ENCODE measurements at regions not wholly inside any gene's neighbourhood (a gene's known extent, or its start where the extent isn't known, plus 50 kb on each side); places are given as distances from the start of the nearest gene placed in this dataset.

GRCh38 chr11:105203569-105204240 lies 64.1 kb upstream of the CARD18 start:
- Histone ChIP-seq H3K27me3 (no peaks in the 10 kb centered on the region), H3K36me3 (no peaks in the 10 kb centered on the region), H3K4me3 (no peak overlapping the region), H3K4me1 (no peaks in the 10 kb centered on the region), H3K9me3 (no peaks in the 10 kb centered on the region), H3K27ac (no peak overlapping the region)
- TF ChIP-seq POLR2AphosphoS5 (IDR thresholded peaks at IDR 0.05) (no peak), POLR2A (IDR thresholded peaks at IDR 0.05) (no peak), EP300 (IDR thresholded peaks at IDR 0.05) (no peak)
- TF ChIP-seq, protein P1, sequence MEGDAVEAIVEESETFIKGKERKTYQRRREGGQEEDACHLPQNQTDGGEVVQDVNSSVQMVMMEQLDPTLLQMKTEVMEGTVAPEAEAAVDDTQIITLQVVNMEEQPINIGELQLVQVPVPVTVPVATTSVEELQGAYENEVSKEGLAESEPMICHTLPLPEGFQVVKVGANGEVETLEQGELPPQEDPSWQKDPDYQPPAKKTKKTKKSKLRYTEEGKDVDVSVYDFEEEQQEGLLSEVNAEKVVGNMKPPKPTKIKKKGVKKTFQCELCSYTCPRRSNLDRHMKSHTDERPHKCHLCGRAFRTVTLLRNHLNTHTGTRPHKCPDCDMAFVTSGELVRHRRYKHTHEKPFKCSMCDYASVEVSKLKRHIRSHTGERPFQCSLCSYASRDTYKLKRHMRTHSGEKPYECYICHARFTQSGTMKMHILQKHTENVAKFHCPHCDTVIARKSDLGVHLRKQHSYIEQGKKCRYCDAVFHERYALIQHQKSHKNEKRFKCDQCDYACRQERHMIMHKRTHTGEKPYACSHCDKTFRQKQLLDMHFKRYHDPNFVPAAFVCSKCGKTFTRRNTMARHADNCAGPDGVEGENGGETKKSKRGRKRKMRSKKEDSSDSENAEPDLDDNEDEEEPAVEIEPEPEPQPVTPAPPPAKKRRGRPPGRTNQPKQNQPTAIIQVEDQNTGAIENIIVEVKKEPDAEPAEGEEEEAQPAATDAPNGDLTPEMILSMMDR (IDR thresholded peaks at IDR 0.05): no peak
- 73% methylated on average over 2 of the region's 2 CpGs for WGBS
- no peak for DNase-seq (ENCODE audit: low spot score in 2 of 2)

GRCh38 chr11:105202844-105203548 lies 63.4 kb upstream of the CARD18 start:
- Histone ChIP-seq H3K27me3 (no peaks in the 10 kb centered on the region), H3K9me3 (no peaks in the 10 kb centered on the region), H3K4me3 (no peak overlapping the region), H3K27ac (no peak overlapping the region), H3K36me3 (no peaks in the 10 kb centered on the region), H3K4me1 (no peaks in the 10 kb centered on the region)
- 48% methylated on average over 3 of the region's 3 CpGs for WGBS
- no peak for DNase-seq (ENCODE audit: low spot score in 2 of 2)
- TF ChIP-seq POLR2A (IDR thresholded peaks at IDR 0.05) (no peak), EP300 (IDR thresholded peaks at IDR 0.05) (no peak), POLR2AphosphoS5 (IDR thresholded peaks at IDR 0.05) (no peak)
- TF ChIP-seq, protein P1 (IDR thresholded peaks at IDR 0.05): no peak

DNA sequence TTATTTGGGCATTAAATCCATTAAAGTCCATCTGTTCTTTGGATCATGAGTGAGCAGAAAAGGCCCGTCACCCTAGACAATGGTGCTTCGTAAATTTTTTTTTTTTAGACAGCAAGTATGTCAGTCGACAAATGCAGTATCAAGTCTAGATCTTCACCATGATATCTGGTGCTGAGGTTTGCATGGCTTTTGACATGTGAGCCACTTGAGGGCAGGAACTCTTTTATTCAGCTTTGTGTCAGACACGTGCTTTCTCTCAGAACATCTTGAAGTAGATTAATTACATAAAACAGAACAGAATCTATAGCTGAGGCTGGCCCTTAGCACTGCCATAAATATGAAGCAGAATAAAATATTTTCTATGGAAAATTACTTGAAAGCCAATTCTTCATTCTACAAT lies 62.9 kb upstream of the CARD18 start:
- TF ChIP-seq, protein P1 (IDR thresholded peaks at IDR 0.05): no peak
- TF ChIP-seq POLR2AphosphoS5 (IDR thresholded peaks at IDR 0.05): no peak
- no peak for TF ChIP-seq POLR2A (IDR thresholded peaks at IDR 0.05)
- no peak for TF ChIP-seq EP300 (IDR thresholded peaks at IDR 0.05)
- Histone ChIP-seq H3K27me3 (no peaks in the 10 kb centered on the region), H3K36me3 (no peaks in the 10 kb centered on the region), H3K9me3 (no peaks in the 10 kb centered on the region), H3K4me1 (no peaks in the 10 kb centered on the region), H3K27ac (no peak overlapping the region), H3K4me3 (no peak overlapping the region)
- 83% methylated on average over 4 of the region's 4 CpGs for WGBS
- no peak for DNase-seq (ENCODE audit: low spot score in 2 of 2)

- 59% methylated on average over 5 of the region's 5 CpGs for WGBS
- no peaks in the 10 kb centered on the region for H3K4me1 ChIP-seq
- no peak overlapping the region for H3K4me3 ChIP-seq
- TF ChIP-seq, protein P1 (IDR thresholded peaks at IDR 0.05): no peak
- TF ChIP-seq POLR2AphosphoS5 (IDR thresholded peaks at IDR 0.05) (no peak), EP300 (IDR thresholded peaks at IDR 0.05) (no peak), POLR2A (IDR thresholded peaks at IDR 0.05) (no peak)
- no peaks in the 10 kb centered on the region for H3K27me3 ChIP-seq
- H3K27ac ChIP-seq: no peak overlapping the region
- DNase-seq (ENCODE audit: low spot score in 2 of 2): no peak
- no peaks in the 10 kb centered on the region for H3K9me3 ChIP-seq
- H3K36me3 ChIP-seq: no peaks in the 10 kb centered on the region
Measured at GRCh38 chr11:105201166-105201565, 61.6 kb upstream of the CARD18 start.

DNA sequence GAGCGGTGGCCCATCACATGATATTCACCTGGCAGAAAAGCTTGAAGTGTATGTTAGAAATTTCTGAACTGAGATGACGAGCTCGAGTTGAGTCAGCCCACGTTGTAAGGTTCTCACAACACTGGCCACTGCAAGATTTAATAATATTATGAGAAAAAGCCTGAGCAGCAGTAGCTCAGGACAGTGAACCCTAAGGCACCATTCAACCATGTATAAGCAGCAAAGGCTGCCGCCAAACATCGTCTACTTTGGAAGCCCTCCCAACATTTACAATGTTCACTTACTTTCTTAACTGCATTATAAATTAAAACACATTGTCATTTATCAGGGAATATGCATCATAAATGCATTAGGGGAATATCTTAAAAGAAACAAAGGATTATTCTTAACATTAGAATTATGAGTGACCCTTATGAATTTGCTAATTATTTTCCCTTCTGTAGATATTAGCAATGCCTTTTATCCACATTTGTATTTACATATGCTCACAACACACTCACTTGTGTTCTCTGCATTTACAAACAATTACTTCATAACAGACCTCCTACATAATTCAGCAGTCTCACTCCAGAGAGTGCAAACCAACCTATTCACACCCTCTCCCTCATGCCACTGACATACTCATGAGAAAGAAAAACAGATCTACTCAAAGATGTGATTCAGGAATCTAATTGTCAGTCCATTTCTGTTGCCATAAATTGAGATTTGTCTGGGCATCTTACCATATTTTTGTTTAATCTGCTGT lies 57.7 kb upstream of the CARD18 start:
- no peaks in the 10 kb centered on the region for H3K4me1 ChIP-seq
- 82% methylated on average over 6 of the region's 6 CpGs for WGBS
- DNase-seq (ENCODE audit: low spot score in 2 of 2): no peak
- H3K4me3 ChIP-seq: no peak overlapping the region
- H3K27ac ChIP-seq: no peak overlapping the region
- TF ChIP-seq, protein P1 (IDR thresholded peaks at IDR 0.05): no peak
- TF ChIP-seq POLR2A (IDR thresholded peaks at IDR 0.05) (no peak), POLR2AphosphoS5 (IDR thresholded peaks at IDR 0.05) (no peak), EP300 (IDR thresholded peaks at IDR 0.05) (no peak)
- no peaks in the 10 kb centered on the region for H3K27me3 ChIP-seq
- H3K9me3 ChIP-seq: no peaks in the 10 kb centered on the region
- no peaks in the 10 kb centered on the region for H3K36me3 ChIP-seq
